ENCODE measurements at regions not wholly inside any gene's neighbourhood (a gene's known extent, or its start where the extent isn't known, plus 50 kb on each side); places are given as distances from the start of the nearest gene placed in this dataset.
"Not testable (repeated sequence)": the region's sequence is repeated elsewhere in the genome, so short reads cannot be mapped to it uniquely, and the experiment has no call there.

- in situ Hi-C loops (cut with HindIII; ENCODE audit: low pct_unique_long_range_greater_than_20kb, low sequenced_read_pairs), result no loop called here
- TF ChIP-seq JUND (IDR thresholded peaks at IDR 0.05; ENCODE audit: low read depth), result no peak
- no peak for DNase-seq (ENCODE audit: low read depth in 1 of 2, low spot score in 1 of 2)
These were observed 1738.0 kb upstream of the SEL1L start for GRCh38 chr14:83271663-83272062.

GRCh38 chr14:83280719-83281118 lies 1747.1 kb upstream of the SEL1L start:
- TF ChIP-seq JUND (IDR thresholded peaks at IDR 0.05; ENCODE audit: low read depth), result no peak
- in situ Hi-C loops (cut with HindIII; ENCODE audit: low pct_unique_long_range_greater_than_20kb, low sequenced_read_pairs), result no loop called here
- no peak for DNase-seq (ENCODE audit: low read depth in 1 of 2, low spot score in 1 of 2)

DNA sequence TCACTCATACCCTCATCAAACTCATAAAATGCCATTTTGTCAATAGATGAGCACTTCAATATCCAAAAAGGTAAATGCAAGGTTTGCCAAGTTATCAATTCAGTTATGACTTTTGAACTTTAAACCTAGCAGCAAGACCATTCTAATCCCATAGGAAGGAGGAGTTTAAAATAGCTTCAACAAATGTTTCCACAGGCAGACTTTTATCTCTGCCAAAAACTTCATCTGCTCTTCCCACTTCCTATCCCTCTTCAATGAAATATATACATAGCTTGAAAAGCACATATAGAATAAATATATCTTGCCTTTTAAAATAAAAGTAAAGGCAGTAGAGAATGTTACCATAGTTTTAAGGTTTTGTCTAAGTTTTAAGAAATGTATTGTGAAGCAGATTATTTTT lies 1749.1 kb upstream of the SEL1L start:
- no peak for TF ChIP-seq JUND (IDR thresholded peaks at IDR 0.05; ENCODE audit: low read depth)
- DNase-seq (ENCODE audit: low read depth in 1 of 2, low spot score in 1 of 2), result no peak
- in situ Hi-C loops (cut with HindIII; ENCODE audit: low pct_unique_long_range_greater_than_20kb, low sequenced_read_pairs), result no loop called here

- in situ Hi-C loops (cut with HindIII; ENCODE audit: low pct_unique_long_range_greater_than_20kb, low sequenced_read_pairs), result no loop called here
- DNase-seq (ENCODE audit: low read depth in 1 of 2, low spot score in 1 of 2), result no peak
- no peak for TF ChIP-seq JUND (IDR thresholded peaks at IDR 0.05; ENCODE audit: low read depth)
These were observed 1753.6 kb upstream of the SEL1L start for GRCh38 chr14:83287300-83287699.

DNA sequence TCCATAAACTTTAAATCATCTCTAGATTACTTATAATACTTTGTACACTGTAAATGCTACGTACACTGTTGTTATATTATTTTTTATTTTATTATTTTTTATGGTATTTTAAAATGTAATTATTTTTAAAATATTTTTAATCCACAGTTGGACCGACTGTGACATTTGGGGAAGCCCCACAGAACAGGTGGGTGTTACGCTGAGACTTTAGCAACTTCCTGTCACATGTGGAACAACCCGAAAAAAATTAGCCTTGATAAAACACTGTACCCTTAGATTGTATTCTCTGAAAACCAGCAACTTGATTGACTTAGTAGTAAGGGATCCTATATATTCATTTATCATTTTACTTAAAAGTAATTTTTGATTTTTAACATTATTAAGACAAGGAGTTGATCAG lies 1755.7 kb upstream of the SEL1L start:
- in situ Hi-C loops (cut with HindIII; ENCODE audit: low pct_unique_long_range_greater_than_20kb, low sequenced_read_pairs), result no loop called here

DNA sequence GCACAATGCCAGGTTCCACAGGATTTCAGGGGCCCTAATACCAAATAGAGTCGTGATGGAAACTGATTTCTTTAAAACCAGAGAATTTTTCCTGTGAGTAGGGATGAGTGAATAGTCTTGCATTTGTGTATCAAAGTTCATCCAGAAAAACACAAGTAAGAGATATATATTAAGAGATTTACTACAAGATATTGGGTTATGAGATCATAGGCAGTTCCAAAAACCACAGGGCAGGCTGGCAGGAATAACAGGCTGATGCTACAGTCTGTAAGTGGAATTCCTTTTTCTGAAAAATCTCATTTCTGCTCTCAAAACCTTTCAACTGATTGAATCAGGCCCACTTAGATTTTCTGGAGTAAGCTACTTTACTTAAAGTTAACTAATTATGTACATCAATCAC lies 1756.2 kb upstream of the SEL1L start:
- in situ Hi-C loops (cut with HindIII; ENCODE audit: low pct_unique_long_range_greater_than_20kb, low sequenced_read_pairs), result no loop called here
- no peak for DNase-seq (ENCODE audit: low read depth in 1 of 2, low spot score in 1 of 2)
- no peak for TF ChIP-seq JUND (IDR thresholded peaks at IDR 0.05; ENCODE audit: low read depth)

More for the DNA sequence above, 1755.7 kb upstream of the SEL1L start:
- TF ChIP-seq JUND (IDR thresholded peaks at IDR 0.05; ENCODE audit: low read depth), result no peak
- no peak for DNase-seq (ENCODE audit: low read depth in 1 of 2, low spot score in 1 of 2)

DNA sequence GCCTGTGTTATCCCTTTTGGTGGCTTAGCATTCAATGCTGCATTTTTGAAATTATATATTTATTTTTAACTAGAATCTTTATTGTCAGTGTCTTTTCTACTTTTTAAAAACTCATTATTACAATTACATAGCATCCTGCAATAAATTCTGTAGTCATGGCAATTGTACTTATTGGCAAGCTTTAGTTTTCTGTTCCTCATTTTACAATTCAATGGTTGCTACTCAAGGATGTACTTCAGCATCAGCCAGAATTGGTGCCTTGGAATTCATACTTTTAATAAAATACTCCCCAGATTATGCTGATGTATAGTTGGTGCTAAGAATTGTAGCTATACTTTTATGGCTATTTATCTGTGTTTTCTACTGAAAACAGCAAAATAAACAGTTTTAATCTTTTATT lies 1756.8 kb upstream of the SEL1L start:
- TF ChIP-seq JUND (IDR thresholded peaks at IDR 0.05; ENCODE audit: low read depth), result no peak
- in situ Hi-C loops (cut with HindIII; ENCODE audit: low pct_unique_long_range_greater_than_20kb, low sequenced_read_pairs), result no loop called here
- no peak for DNase-seq (ENCODE audit: low read depth in 1 of 2, low spot score in 1 of 2)

- no peak for DNase-seq (ENCODE audit: low read depth in 1 of 2, low spot score in 1 of 2)
- in situ Hi-C loops (cut with HindIII; ENCODE audit: low pct_unique_long_range_greater_than_20kb, low sequenced_read_pairs), result no loop called here
- TF ChIP-seq JUND (IDR thresholded peaks at IDR 0.05; ENCODE audit: low read depth), result no peak
These were observed 1758.1 kb upstream of the SEL1L start for GRCh38 chr14:83291714-83292113.

- in situ Hi-C loops (cut with HindIII; ENCODE audit: low pct_unique_long_range_greater_than_20kb, low sequenced_read_pairs), result no loop called here
These were observed 1761.3 kb upstream of the SEL1L start for GRCh38 chr14:83294941-83295340.

GRCh38 chr14:83297361-83297760 lies 1763.7 kb upstream of the SEL1L start:
- no peak for TF ChIP-seq JUND (IDR thresholded peaks at IDR 0.05; ENCODE audit: low read depth)
- no peak for DNase-seq (ENCODE audit: low read depth in 1 of 2, low spot score in 1 of 2)
- in situ Hi-C loops (cut with HindIII; ENCODE audit: low pct_unique_long_range_greater_than_20kb, low sequenced_read_pairs), result no loop called here

More at GRCh38 chr14:83294941-83295340, 1761.3 kb upstream of the SEL1L start:
- no peak for DNase-seq (ENCODE audit: low read depth in 1 of 2, low spot score in 1 of 2)
- TF ChIP-seq JUND (IDR thresholded peaks at IDR 0.05; ENCODE audit: low read depth), result no peak

GRCh38 chr14:83298016-83298415 lies 1764.4 kb upstream of the SEL1L start:
- in situ Hi-C loops (cut with HindIII; ENCODE audit: low pct_unique_long_range_greater_than_20kb, low sequenced_read_pairs); DNase-seq (ENCODE audit: low read depth in 1 of 2, low spot score in 1 of 2): not testable (repeated sequence)

GRCh38 chr14:83300476-83301064 lies 1766.9 kb upstream of the SEL1L start:
- DNase-seq (ENCODE audit: low read depth in 1 of 2, low spot score in 1 of 2), result peak in 1 of 2 experiments; percentile 72
- in situ Hi-C loops (cut with HindIII; ENCODE audit: low pct_unique_long_range_greater_than_20kb, low sequenced_read_pairs), result no loop called here
- TF ChIP-seq JUND (IDR thresholded peaks at IDR 0.05; ENCODE audit: low read depth), result no peak

DNA sequence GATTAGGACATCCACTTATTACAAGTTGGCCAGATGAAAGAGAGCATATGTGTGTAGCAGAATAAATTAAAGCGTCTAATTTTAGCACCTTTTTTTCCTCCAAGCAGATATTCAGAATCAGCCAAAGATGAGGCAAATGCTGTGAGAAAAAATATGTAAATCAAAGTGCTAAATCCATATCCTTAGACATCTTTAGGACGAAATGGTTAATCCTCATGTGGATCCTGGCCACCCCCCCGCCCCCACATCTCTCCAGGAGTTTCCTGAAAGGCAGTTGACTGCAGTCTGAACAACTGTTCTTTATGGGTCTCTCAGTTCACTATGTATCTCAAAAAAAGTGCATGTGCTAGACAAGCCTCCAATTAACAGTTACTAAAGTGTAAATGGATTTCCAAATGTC lies 1768.1 kb upstream of the SEL1L start:
- no peak for TF ChIP-seq JUND (IDR thresholded peaks at IDR 0.05; ENCODE audit: low read depth)
- in situ Hi-C loops (cut with HindIII; ENCODE audit: low pct_unique_long_range_greater_than_20kb, low sequenced_read_pairs), result no loop called here
- DNase-seq (ENCODE audit: low read depth in 1 of 2, low spot score in 1 of 2), result no peak

DNA sequence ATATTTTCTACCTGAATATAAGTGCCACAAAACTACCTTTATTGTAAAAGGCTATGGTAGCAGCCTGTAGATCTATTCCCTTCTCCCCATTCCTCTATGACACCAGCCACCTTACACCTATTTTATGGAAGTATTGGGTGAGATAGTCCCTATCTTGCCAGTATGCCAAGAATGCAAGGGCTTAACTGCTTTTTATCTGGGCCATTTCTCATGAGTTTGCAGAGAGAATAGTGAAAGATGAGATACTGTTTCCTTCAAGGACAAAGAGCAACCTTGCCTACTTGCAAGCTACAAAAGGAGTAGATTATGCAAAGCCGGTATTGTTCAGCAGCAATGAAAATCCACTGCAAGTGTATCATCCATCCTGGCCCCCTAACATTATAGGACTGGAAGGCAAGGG lies 1775.6 kb upstream of the SEL1L start:
- in situ Hi-C loops (cut with HindIII; ENCODE audit: low pct_unique_long_range_greater_than_20kb, low sequenced_read_pairs), result no loop called here
- no peak for TF ChIP-seq JUND (IDR thresholded peaks at IDR 0.05; ENCODE audit: low read depth)
- DNase-seq (ENCODE audit: low read depth in 1 of 2, low spot score in 1 of 2), result no peak

All from T47D (cell line).